ENCODE measurements at regions not wholly inside any gene's neighbourhood (a gene's known extent, or its start where the extent isn't known, plus 50 kb on each side); places are given as distances from the start of the nearest gene placed in this dataset.

GRCh38 chr1:34518146-34518699 is 236.6 kb upstream of the GJB5 start:
- DNase-seq, result no peak

- DNase-seq, result no peak
Observed at GRCh38 chr1:34520111-34520510, 234.7 kb upstream of the GJB5 start.

GRCh38 chr1:34524783-34525182 is 230.1 kb upstream of the GJB5 start:
- no peak for DNase-seq

GRCh38 chr1:34529935-34530859 is 224.7 kb upstream of the GJB5 start:
- DNase-seq, result no peak

GRCh38 chr1:34532113-34532512 is 222.7 kb upstream of the GJB5 start:
- no peak for DNase-seq

GRCh38 chr1:34538481-34538880 is 216.4 kb upstream of the GJB5 start:
- no peak for DNase-seq

- DNase-seq, result no peak
Observed at GRCh38 chr1:34547046-34547674, 207.7 kb upstream of the GJB5 start.

GRCh38 chr1:34549199-34549598 is 205.6 kb upstream of the GJB5 start:
- DNase-seq, result no peak

GRCh38 chr1:34578306-34578705 is 176.5 kb upstream of the GJB5 start:
- no peak for DNase-seq

GRCh38 chr1:34582356-34582755 is 172.5 kb upstream of the GJB5 start:
- no peak for DNase-seq

GRCh38 chr1:34587761-34588160 is 167.1 kb upstream of the GJB5 start:
- DNase-seq, result no peak

GRCh38 chr1:34590211-34590623 is 164.6 kb upstream of the GJB5 start:
- peak; percentile 97 for DNase-seq

GRCh38 chr1:34591751-34592629 is 162.9 kb upstream of the GJB5 start:
- DNase-seq, result no peak

- DNase-seq, result peak; percentile 71
Observed at GRCh38 chr1:34597877-34598514, 156.9 kb upstream of the GJB5 start.

- DNase-seq, result no peak
Observed at GRCh38 chr1:34602907-34603306, 151.9 kb upstream of the GJB5 start.

- DNase-seq, result no peak
Observed at GRCh38 chr1:34603594-34603993, 151.3 kb upstream of the GJB5 start.

GRCh38 chr1:34606504-34606903 is 148.3 kb upstream of the GJB5 start:
- no peak for DNase-seq

- DNase-seq, result no peak
Observed at GRCh38 chr1:34610063-34610462, 144.8 kb upstream of the GJB5 start.

- no peak for DNase-seq
Observed at GRCh38 chr1:34611571-34611970, 143.3 kb upstream of the GJB5 start.

GRCh38 chr1:34612091-34612827 is 142.6 kb upstream of the GJB5 start:
- DNase-seq, result no peak

- no peak for DNase-seq
Observed at GRCh38 chr1:34617321-34618118, 137.3 kb upstream of the GJB5 start.
